ENCODE measurements at regions not wholly inside any gene's neighbourhood (a gene's known extent, or its start where the extent isn't known, plus 50 kb on each side); places are given as distances from the start of the nearest gene placed in this dataset.

DNA sequence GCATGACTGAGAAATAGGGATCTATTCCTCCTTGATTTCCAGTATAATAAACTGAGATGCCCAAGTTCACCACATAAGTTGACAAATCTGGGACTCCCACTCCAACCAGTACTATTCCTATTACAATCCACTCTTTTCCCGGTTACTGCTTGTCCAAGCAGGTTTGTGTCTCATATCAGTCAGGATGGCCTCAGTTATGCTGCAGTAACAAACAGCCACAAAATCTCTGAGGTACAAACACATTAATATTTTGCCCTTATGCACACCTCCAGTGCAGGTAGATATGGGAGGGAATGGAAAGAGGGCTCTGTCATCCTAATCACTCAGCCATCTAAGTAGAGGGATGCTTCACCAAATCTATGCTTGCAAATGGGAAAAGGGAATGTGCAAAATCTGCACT lies 207.8 kb downstream of the RAB28 start:
- Mint-ChIP-seq H3K9me3 (peaks cover 32% of the 10 kb centered on the region), H3K4me1 (ENCODE audit: low read depth) (no peaks in the 10 kb centered on the region), H3K36me3 (ENCODE audit: low read depth) (no peaks in the 10 kb centered on the region), H3K27ac (no peak overlapping the region), H3K4me3 (ENCODE audit: low read depth) (no peak overlapping the region), H3K27me3 (ENCODE audit: low read depth) (no peaks in the 10 kb centered on the region)
- intact Hi-C loops (cut with micrococcal nuclease) = no loop called here
- no peak for DNase-seq (ENCODE audit: low spot score)

DNA sequence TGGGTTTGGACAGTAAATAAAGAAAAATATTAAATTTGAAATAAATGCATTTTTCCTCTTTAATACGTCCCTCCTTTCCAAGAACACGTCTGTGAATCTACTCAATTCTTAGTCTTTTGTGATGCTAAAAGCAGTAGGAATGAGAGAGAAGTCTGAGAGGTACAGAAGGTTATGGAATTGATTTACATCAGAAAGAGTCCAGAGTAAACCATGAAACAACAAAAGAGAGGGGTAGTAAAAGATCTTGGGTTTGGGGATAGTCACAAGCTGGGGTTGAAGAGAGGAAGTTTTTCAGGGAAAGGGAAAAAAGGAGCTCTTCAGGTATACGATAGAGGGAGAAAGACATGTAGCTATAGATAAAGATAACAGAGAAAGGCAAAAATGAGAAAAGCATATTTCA lies 215.4 kb downstream of the RAB28 start:
- Mint-ChIP-seq H3K4me1 (ENCODE audit: low read depth) (peaks cover 7% of the 10 kb centered on the region), H3K9me3 (peaks cover 9% of the 10 kb centered on the region), H3K4me3 (ENCODE audit: low read depth) (no peak overlapping the region), H3K27me3 (ENCODE audit: low read depth) (no peaks in the 10 kb centered on the region), H3K36me3 (ENCODE audit: low read depth) (no peaks in the 10 kb centered on the region), H3K27ac (no peak overlapping the region)
- intact Hi-C loops (cut with micrococcal nuclease) = no loop called here
- DNase-seq (ENCODE audit: low spot score) = no peak

DNA sequence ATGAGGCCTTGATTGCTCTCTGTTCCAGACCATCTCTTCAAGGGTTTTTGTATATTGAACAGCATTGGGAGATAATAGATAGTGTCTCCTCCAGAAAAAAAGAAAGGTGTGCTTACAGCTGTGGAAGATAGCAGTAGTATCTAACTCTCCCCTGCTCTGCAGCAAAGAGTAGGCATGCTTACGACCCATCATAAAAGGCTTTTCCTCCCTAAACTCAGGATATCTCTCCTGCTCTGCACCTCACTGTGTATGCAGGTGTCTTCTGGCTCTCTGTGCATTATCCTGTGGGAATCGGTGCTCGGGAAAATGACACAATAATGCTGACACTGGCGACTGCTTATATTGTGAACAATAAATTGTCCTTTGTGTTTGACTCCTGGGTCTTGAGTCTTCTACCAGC lies 216.0 kb downstream of the RAB28 start:
- peaks cover 5% of the 10 kb centered on the region for H3K9me3 Mint-ChIP-seq
- DNase-seq (ENCODE audit: low spot score) = no peak
- peaks cover 7% of the 10 kb centered on the region for H3K4me1 Mint-ChIP-seq (ENCODE audit: low read depth)
- H3K4me3 Mint-ChIP-seq (ENCODE audit: low read depth) = no peak overlapping the region
- no peak overlapping the region for H3K27ac Mint-ChIP-seq
- no peaks in the 10 kb centered on the region for H3K27me3 Mint-ChIP-seq (ENCODE audit: low read depth)
- no peaks in the 10 kb centered on the region for H3K36me3 Mint-ChIP-seq (ENCODE audit: low read depth)
- intact Hi-C loops (cut with micrococcal nuclease) = no loop called here

DNA sequence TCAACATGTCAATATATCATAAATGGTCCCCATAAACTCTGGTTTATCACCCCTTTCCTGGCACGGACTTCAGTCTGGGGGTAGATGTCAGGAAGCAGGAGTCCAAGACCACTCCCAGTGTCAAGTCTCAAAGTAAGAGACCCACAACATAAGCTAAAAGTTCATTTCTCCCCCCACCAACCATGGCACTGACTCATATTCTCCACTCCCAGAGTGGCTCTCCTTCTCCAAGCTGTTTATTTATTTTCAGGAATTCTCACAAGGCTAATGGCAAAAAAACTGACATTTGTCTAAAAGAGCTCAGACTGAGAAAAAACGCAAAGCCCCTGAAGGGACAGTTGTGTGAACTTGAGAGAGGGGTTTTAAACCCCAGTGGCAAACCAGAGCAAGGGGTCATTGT lies 217.0 kb downstream of the RAB28 start:
- Mint-ChIP-seq H3K4me3 (ENCODE audit: low read depth) (no peak overlapping the region), H3K27me3 (ENCODE audit: low read depth) (no peaks in the 10 kb centered on the region), H3K9me3 (peaks cover 5% of the 10 kb centered on the region), H3K4me1 (ENCODE audit: low read depth) (peaks cover 7% of the 10 kb centered on the region), H3K36me3 (ENCODE audit: low read depth) (no peaks in the 10 kb centered on the region), H3K27ac (no peak overlapping the region)
- intact Hi-C loops (cut with micrococcal nuclease) = no loop called here
- DNase-seq (ENCODE audit: low spot score) = no peak

DNA sequence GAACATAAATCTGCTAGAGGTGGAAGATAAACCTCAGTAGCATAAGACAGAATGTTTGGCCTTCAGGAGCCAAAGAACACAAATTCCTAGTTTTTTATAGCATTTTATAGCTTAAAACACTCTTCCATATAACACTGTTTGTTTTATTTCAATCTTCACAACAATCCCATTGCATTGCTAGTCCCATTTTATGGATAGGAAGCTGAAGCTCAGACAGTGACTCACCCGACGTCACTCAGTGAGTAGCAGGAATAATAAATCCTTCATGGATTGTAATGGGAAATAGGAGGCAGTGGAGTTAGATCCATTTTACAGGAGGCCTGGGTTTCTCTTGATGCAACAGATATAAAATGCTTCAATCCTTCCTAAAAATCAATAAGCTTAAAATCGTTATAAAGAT lies 217.5 kb downstream of the RAB28 start:
- intact Hi-C loops (cut with micrococcal nuclease) = no loop called here
- no peak overlapping the region for H3K4me3 Mint-ChIP-seq (ENCODE audit: low read depth)
- H3K9me3 Mint-ChIP-seq = peaks cover 5% of the 10 kb centered on the region
- H3K27ac Mint-ChIP-seq = no peak overlapping the region
- DNase-seq (ENCODE audit: low spot score) = no peak
- peaks cover 7% of the 10 kb centered on the region for H3K4me1 Mint-ChIP-seq (ENCODE audit: low read depth)
- H3K27me3 Mint-ChIP-seq (ENCODE audit: low read depth) = no peaks in the 10 kb centered on the region
- H3K36me3 Mint-ChIP-seq (ENCODE audit: low read depth) = no peaks in the 10 kb centered on the region

DNA sequence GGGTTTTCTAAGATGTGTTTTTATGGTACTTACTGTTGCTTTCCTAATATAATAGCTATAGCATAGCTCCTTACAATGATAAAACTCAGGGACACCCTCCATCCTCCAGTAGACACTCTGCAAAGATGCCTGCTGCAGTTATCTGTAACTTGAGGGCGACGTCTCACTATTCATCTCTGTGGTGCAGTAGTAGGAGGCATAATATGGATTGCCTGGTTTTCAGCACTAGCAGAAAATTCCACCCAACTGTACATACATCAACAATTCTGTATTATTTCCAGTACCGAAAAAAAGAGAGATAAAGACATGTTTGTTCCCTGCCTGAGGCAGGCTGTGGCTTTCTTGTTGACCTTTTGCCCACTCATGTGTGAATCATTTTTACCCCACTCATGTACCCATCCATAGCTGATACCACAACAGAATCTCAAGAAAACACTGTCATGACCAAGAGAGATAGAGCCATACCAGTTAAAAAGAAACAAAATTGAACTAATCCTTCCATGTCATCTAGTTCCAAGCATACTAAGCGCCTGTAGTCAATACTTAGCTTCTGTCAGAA lies 220.1 kb downstream of the RAB28 start:
- DNase-seq (ENCODE audit: low spot score) = no peak
- no peak overlapping the region for H3K4me3 Mint-ChIP-seq (ENCODE audit: low read depth)
- H3K27ac Mint-ChIP-seq = no peak overlapping the region
- H3K27me3 Mint-ChIP-seq (ENCODE audit: low read depth) = no peaks in the 10 kb centered on the region
- H3K4me1 Mint-ChIP-seq (ENCODE audit: low read depth) = peaks cover 7% of the 10 kb centered on the region
- no peaks in the 10 kb centered on the region for H3K36me3 Mint-ChIP-seq (ENCODE audit: low read depth)
- intact Hi-C loops (cut with micrococcal nuclease) = no loop called here
- no peaks in the 10 kb centered on the region for H3K9me3 Mint-ChIP-seq

DNA sequence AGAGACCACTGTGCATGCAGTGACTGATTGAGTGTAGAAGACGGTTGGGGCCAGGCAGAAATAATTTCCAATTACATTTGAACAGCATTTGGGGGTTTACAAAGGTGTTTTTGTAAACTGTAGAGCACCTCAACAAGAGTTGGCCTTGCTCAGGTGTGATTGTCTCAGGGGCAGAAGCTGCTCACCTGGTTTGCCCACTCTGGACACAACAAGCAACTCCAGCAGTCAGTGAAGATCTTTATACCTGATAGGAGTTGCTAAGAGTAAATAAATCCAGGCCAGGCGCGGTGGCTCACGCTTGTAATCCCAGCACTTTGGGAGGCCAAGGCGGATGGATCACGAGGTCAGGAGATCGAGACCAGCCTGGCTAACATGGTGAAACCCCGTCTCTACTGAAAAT lies 221.3 kb downstream of the RAB28 start:
- Mint-ChIP-seq H3K9me3 (no peaks in the 10 kb centered on the region), H3K27ac (no peak overlapping the region), H3K4me3 (ENCODE audit: low read depth) (no peak overlapping the region), H3K27me3 (ENCODE audit: low read depth) (no peaks in the 10 kb centered on the region), H3K4me1 (ENCODE audit: low read depth) (peaks cover 7% of the 10 kb centered on the region), H3K36me3 (ENCODE audit: low read depth) (no peaks in the 10 kb centered on the region)
- intact Hi-C loops (cut with micrococcal nuclease) = no loop called here
- DNase-seq (ENCODE audit: low spot score) = no peak

DNA sequence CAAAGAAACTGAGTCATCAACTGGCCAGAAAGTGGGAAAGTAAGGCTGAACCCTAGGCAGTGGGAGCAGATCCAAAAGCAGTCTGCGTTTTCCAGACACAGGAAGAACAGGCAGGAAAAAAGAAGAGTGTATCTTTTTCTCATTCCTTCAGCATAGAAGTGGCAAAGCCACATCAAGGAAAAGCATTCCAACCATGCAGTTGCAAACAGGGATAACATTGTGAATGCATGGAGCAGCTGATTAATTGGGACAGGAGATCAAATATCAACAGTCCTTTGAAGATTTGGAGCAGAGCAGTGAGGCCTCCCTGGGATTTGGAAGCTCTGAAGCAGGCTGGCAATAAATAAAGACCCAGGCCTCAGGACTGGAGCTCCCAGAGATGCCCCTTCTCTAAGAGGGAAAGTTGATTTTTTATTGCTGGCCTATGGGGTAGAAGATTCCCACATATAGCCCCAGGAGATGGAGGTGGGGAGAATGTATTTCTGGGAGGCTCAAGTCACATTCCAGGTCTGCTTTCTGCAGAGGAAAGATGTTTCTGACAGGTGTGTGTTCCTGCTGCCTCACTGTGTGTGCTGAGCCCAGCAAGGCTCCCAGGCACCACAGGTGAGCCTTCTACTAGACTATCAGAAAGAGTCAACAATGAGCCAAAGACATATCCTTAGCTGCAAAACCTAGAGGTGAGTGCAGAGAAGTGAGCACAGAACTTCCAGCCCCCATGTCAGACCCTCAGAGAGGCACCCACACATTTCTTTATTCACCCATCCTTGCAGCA lies 222.5 kb downstream of the RAB28 start:
- H3K27ac Mint-ChIP-seq = no peak overlapping the region
- no peaks in the 10 kb centered on the region for H3K36me3 Mint-ChIP-seq (ENCODE audit: low read depth)
- intact Hi-C loops (cut with micrococcal nuclease) = no loop called here
- no peak overlapping the region for H3K4me3 Mint-ChIP-seq (ENCODE audit: low read depth)
- H3K27me3 Mint-ChIP-seq (ENCODE audit: low read depth) = no peaks in the 10 kb centered on the region
- no peak for DNase-seq (ENCODE audit: low spot score)
- H3K9me3 Mint-ChIP-seq = no peaks in the 10 kb centered on the region
- peaks cover 7% of the 10 kb centered on the region for H3K4me1 Mint-ChIP-seq (ENCODE audit: low read depth)

DNA sequence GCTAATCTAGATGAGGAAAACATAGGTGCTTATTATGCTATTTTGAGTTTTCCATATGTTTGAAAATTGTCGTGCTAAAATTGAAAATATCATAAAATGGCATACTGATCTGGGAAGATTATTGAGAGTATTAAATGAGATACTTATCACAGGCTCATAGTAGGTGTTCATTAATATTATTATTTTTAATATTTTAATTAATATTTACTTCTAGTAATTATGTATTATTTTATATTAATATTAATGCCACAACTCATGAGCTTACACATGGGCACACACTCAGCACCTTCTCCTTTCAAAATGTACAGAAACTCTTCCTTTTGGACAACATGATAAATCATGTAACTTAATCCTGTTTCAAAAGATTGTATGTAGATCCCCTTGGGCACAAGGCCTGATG lies 223.6 kb downstream of the RAB28 start:
- Mint-ChIP-seq H3K4me1 (ENCODE audit: low read depth) (peaks cover 7% of the 10 kb centered on the region), H3K27me3 (ENCODE audit: low read depth) (no peaks in the 10 kb centered on the region), H3K27ac (no peak overlapping the region), H3K9me3 (no peaks in the 10 kb centered on the region), H3K36me3 (ENCODE audit: low read depth) (no peaks in the 10 kb centered on the region), H3K4me3 (ENCODE audit: low read depth) (no peak overlapping the region)
- intact Hi-C loops (cut with micrococcal nuclease) = no loop called here
- DNase-seq (ENCODE audit: low spot score) = no peak

DNA sequence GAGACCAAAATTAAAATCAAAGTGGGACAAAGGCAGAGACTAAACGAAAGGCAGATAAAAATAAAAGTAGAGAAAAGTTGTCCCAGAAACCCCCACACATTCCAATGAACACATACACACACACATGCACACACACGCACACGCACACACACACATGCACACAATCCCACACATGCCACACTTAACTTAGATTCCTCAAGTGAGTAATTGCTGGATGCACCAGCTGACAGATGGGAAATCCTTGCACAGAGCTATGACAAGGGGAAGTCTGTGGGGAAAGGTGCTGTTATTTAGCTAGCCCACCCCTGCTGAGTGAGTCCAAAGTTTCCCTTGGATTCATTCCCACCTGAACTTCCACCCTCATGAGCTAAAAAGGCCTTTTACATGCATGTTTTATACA lies 233.9 kb downstream of the RAB28 start:
- no peak overlapping the region for H3K27ac Mint-ChIP-seq
- no peaks in the 10 kb centered on the region for H3K4me1 Mint-ChIP-seq (ENCODE audit: low read depth)
- peaks cover 24% of the 10 kb centered on the region for H3K9me3 Mint-ChIP-seq
- no peaks in the 10 kb centered on the region for H3K36me3 Mint-ChIP-seq (ENCODE audit: low read depth)
- DNase-seq (ENCODE audit: low spot score) = no peak
- no peak overlapping the region for H3K4me3 Mint-ChIP-seq (ENCODE audit: low read depth)
- H3K27me3 Mint-ChIP-seq (ENCODE audit: low read depth) = no peaks in the 10 kb centered on the region
- intact Hi-C loops (cut with micrococcal nuclease) = no loop called here

DNA sequence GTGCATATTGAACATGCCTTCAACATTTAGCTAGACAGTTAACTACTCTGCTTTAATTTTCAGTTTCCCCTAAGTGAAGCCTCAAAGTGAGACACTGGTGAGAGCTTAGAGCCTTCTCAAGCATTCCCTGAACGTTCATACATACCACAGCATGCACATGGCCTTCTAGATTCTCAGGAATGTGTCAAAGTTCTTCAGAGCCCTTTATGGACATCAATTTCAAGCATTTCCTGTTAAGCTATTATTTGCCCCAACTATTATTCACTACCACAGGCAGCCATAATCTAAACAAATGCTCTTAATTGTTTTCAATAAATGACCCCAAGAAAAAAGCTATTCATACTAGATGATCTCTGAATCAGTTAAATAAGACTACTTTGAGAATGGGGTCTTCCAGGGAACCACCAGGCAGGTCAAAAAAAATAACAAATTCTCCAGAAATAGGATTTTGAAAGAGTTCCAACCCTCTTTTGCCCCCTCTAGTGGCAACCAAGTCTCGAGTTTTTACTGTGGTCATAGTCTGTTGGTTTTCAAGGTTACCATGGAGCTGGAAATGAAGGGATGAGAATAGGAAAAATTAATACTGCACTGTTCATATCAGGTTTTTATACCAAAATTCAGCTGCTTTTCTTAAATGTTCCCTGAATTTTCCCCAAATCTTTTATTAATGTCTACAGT lies 235.4 kb downstream of the RAB28 start:
- Mint-ChIP-seq H3K9me3 (peaks cover 24% of the 10 kb centered on the region), H3K27me3 (ENCODE audit: low read depth) (no peaks in the 10 kb centered on the region), H3K36me3 (ENCODE audit: low read depth) (no peaks in the 10 kb centered on the region), H3K4me3 (ENCODE audit: low read depth) (no peak overlapping the region), H3K27ac (no peak overlapping the region), H3K4me1 (ENCODE audit: low read depth) (no peaks in the 10 kb centered on the region)
- DNase-seq (ENCODE audit: low spot score) = no peak
- intact Hi-C loops (cut with micrococcal nuclease) = no loop called here

DNA sequence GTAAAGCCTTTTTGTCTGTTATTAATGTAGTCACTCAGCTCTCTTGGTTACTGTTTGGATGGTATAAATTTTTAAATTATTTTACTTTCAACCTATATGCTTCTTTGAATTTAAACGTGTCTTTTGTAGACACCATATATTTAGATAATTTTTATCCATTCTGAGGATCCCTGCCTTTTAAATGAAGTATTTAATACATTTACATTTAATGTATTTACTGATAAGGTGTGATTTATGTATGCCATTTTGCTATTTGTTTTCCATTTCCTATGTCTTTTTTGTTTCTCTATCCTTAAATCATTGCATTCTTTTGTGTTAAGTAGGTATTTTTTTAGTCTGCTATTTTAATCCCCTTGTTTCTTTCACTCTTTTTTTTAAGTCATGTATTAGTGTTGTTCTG lies 238.0 kb downstream of the RAB28 start:
- Mint-ChIP-seq H3K36me3 (ENCODE audit: low read depth) (no peaks in the 10 kb centered on the region), H3K27ac (no peak overlapping the region), H3K4me1 (ENCODE audit: low read depth) (peaks cover 5% of the 10 kb centered on the region), H3K27me3 (ENCODE audit: low read depth) (no peaks in the 10 kb centered on the region), H3K9me3 (peaks cover 24% of the 10 kb centered on the region), H3K4me3 (ENCODE audit: low read depth) (no peak overlapping the region)
- DNase-seq (ENCODE audit: low spot score) = no peak
- intact Hi-C loops (cut with micrococcal nuclease) = no loop called here

DNA sequence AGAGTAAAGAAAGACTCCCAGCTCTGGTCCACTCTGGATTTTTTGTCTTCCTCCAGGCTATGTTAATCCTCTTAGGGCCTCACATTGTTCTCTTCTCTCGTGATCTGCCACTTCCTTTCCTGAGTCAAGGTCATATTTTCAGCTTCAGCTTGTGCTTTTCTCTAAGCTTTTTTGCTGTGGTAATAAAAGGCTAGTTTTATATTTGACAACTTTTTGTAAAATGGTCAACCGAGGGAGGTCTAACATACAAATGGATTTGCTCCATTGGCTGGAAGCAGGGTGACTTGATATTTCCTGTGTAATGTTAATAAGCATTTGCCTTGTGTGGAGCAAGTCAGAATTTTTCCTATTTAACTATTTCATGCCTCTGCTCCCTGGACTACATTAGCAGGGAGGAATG lies 239.7 kb downstream of the RAB28 start:
- intact Hi-C loops (cut with micrococcal nuclease) = loop anchor here (5.0 kb wide), 1 partner anchor 233 kb away; no protein-coding TSS in a partner anchor
- Mint-ChIP-seq H3K9me3 (peaks cover 21% of the 10 kb centered on the region), H3K27ac (no peak overlapping the region), H3K4me3 (ENCODE audit: low read depth) (no peak overlapping the region), H3K27me3 (ENCODE audit: low read depth) (no peaks in the 10 kb centered on the region), H3K36me3 (ENCODE audit: low read depth) (no peaks in the 10 kb centered on the region), H3K4me1 (ENCODE audit: low read depth) (peaks cover 16% of the 10 kb centered on the region)
- no peak for DNase-seq (ENCODE audit: low spot score)
